HG03108 (cell line): ENCODE measurements at regions not wholly inside any gene's neighbourhood (a gene's known extent, or its start where the extent isn't known, plus 50 kb on each side); places are given as distances from the start of the nearest gene placed in this dataset.
"Not testable (repeated sequence)": the region's sequence is repeated elsewhere in the genome, so short reads cannot be mapped to it uniquely, and the experiment has no call there.

Source experiments
- ATAC-seq: cut with Tn5 transposase; IDR thresholded peaks from one replicate; pipeline ENCODE4 v1.9.1; 2021; ENCODE audit warnings: moderate library complexity; ENCODE audit not compliant: unreplicated experiment

GRCh38 chr6:106802139-106802538 is 172.4 kb downstream of the CD24 start:
- no peak for ATAC-seq

DNA sequence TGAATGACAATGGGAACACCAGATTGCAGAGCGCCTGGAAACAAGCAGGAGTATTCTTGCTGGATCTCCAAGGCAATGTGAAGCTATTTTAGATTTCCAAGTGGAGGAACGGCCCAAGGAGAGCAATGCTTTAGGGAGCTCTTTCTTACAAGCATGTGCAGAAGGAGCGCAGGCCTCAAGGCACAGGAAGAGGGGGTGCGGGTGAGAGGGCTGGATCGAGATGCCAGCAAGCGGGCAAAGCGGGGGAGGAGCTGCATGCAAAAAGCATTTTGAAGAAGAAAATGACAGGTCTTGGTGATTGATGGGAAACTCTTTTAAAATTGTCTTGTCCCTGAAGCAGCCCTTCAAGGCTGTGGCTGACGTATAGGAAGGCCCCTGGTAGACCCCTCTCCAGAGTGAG is 171.9 kb downstream of the QRSL1 start:
- no peak for ATAC-seq

GRCh38 chr6:106800379-106800778 is 171.0 kb downstream of the QRSL1 start:
- ATAC-seq = no peak

- ATAC-seq = peak; percentile 79
Measured at GRCh38 chr6:106799031-106799894, 169.9 kb downstream of the QRSL1 start.

DNA sequence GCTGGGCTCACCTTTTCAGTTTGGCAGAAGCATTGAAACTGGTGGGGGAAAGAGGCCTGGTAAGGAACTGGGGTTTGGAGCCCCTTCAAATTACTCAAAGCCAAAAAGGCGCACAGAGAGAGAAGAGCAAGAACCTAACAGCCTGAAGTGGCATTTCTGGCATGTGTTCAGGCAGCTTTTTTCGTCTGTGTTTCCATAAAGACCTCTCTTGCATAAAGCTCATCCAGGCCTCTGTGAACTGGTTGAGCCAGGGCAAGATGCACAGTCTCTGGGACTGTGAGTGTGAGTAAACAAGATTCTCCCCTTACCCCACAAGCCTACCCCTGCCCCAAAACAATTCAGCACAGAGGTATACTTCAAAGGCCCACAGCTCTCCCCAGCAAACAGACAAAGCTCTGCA is 167.8 kb downstream of the QRSL1 start:
- no peak for ATAC-seq

- no peak for ATAC-seq
Measured at GRCh38 chr6:106796781-106797180, 167.4 kb downstream of the QRSL1 start.

- no peak for ATAC-seq
Measured at GRCh38 chr6:106794129-106794528, 164.8 kb downstream of the QRSL1 start.

- no peak for ATAC-seq
Measured at GRCh38 chr6:106792536-106793236, 163.3 kb downstream of the QRSL1 start.

- no peak for ATAC-seq
Measured at GRCh38 chr6:106790935-106791334, 161.6 kb downstream of the QRSL1 start.

DNA sequence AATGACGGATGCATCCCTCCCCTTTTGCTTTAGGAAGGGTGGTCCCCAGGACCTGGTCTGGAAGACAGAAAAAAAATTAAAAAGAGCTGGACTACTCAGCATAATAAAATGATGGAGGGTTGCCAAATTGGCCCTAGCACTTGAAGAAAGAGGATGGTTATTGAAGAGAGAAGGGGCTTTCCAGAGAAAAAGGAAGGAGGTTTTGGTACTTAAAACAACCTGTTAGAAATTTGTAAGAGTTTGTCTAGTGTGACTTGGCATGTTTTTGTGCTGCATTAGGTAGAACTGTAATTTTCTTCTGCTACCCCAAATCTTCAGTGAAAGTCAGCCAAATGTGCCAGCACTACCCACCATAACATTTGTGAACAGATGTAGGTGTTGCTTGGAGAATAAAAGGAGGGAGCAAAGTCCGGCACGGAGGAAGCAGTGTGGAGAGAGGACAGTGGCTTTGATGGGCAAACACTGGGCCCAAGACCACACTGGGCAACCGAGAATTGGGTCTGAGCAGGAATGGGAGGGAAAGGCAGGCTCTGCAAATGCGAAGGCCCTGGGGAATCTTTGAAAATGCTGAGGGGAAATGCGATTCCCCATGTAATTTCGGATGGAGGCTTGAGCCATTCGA is 160.9 kb downstream of the QRSL1 start:
- no peak for ATAC-seq

DNA sequence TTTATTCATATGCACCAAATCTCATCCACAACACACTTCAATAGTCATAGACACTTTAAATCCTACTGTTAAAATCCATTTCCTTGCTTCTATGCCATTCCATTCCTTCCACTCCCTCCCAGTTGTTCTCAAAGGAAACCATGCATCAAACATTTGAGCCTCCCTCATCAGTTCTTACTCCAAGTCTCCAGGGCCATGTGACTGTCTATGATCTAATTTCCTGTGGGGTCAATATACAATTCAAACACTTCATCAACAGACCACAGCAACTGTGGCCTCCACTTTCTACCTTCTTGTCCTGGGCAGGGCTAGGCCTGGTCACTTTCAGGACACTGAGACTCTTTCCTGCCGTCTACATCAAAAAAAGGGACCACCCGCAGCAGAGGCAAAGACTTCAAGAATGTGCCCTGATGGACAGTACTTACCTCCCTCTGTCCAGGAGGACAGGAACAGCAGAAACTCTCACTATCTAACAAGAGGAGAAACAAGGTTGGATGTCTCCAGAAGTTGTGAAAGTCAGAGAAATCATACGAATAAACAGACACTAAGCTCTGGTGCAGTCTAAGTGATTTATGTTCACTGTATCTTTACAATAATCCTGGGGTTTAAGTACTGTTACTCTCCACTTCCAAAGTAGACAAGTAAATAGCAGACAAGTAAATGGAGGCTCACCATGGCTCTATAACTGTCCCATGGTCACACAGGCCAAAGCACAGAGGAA is 160.2 kb downstream of the QRSL1 start:
- ATAC-seq = no peak

GRCh38 chr6:106788761-106789160 is 159.4 kb downstream of the QRSL1 start:
- no peak for ATAC-seq

GRCh38 chr6:106787327-106788196 is 158.2 kb downstream of the QRSL1 start:
- no peak for ATAC-seq

GRCh38 chr6:106785298-106785697 is 155.9 kb downstream of the QRSL1 start:
- no peak for ATAC-seq

GRCh38 chr6:106783640-106784566 is 154.5 kb downstream of the QRSL1 start:
- no peak for ATAC-seq

DNA sequence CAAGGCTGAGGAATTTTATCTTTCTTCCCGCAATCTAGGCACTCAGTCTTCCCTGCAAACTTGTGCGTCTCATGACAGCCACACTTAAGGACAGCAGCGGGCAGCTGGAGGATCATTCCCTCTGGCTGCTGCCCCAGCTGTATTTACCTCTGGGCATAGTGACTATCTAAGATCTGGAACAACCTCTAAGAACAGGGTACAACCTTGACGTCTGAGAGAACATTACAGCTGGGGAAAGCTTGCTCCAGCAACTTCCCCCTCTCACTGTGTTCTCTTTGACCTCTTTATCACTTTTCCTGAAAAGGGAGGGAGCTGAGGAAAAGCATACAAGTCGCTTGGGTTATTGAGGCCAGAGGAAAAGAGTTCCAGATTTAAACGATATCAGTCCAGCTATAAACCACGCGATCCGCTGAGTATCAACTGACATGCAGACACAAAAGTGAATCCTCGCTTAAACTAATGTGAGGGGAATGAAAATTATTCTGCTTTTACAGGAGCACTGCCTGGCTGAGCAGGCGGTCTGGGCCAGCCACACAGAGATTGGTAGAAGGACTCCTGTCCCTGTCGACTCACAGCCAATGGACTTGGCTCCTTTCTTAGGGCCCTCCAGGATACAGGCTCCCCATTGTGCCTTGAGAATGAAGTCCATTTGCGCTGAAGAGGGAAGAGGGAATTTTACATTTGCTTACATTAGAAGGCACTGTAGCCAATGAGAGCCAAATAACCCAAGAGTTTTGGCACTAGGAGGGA is 153.3 kb downstream of the QRSL1 start:
- no peak for ATAC-seq

DNA sequence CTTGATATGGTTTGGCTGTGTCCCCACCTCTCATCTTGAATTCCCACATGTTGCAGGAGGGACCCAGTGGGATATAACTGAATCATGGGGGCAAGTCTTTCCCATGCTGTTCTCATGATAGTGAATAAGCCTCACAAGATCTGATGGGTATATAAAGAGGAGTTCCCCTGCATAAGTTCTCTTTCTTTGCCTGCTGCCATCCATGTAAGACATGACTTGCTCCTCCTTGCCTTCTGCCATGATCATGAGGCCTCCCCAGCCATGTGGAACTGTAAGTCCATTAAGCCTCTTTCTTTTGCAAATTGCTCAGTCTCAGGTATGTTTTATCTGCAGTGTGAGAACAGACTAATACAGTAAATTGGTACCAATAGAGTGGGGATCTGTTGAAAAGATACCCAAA is 150.2 kb downstream of the QRSL1 start:
- ATAC-seq = not testable (repeated sequence)

GRCh38 chr6:106778943-106779342 is 149.6 kb downstream of the QRSL1 start:
- ATAC-seq = no peak
